ENCODE measurements at regions not wholly inside any gene's neighbourhood (a gene's known extent, or its start where the extent isn't known, plus 50 kb on each side); places are given as distances from the start of the nearest gene placed in this dataset.

DNA sequence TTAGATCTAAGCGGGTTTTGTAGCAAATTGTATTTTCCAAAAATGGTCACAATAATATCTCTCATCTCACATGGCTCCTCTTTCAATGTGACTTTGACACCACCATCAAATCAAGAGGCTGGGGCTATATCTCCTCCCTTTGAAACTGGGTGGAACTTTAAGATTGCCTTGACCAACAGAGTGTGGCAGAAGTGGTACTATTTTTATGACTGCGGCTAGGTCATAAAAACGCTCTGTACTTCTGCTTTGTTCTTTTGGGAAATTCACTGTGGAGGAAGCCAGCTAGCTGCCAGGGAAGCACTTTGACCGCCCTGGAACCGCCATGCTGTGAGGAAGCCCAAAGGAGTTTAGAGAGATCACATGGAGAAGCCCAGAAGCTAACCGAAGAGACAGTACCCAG lies 50.7 kb upstream of the ACOT11 start:
- TF ChIP-seq, protein P1, sequence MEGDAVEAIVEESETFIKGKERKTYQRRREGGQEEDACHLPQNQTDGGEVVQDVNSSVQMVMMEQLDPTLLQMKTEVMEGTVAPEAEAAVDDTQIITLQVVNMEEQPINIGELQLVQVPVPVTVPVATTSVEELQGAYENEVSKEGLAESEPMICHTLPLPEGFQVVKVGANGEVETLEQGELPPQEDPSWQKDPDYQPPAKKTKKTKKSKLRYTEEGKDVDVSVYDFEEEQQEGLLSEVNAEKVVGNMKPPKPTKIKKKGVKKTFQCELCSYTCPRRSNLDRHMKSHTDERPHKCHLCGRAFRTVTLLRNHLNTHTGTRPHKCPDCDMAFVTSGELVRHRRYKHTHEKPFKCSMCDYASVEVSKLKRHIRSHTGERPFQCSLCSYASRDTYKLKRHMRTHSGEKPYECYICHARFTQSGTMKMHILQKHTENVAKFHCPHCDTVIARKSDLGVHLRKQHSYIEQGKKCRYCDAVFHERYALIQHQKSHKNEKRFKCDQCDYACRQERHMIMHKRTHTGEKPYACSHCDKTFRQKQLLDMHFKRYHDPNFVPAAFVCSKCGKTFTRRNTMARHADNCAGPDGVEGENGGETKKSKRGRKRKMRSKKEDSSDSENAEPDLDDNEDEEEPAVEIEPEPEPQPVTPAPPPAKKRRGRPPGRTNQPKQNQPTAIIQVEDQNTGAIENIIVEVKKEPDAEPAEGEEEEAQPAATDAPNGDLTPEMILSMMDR (conservative IDR thresholded peaks at IDR 0.05), result no peak
- TF ChIP-seq ZFX (IDR thresholded peaks at IDR 0.05), result no peak
